Stomach (tissue), 8 donors: ENCODE measurements at regions not wholly inside any gene's neighbourhood (a gene's known extent, or its start where the extent isn't known, plus 50 kb on each side); places are given as distances from the start of the nearest gene placed in this dataset.
A peak's percentile ranks its signal among the peaks of the same experiment; 100 is the strongest.
"Not testable (repeated sequence)": the region's sequence is repeated elsewhere in the genome, so short reads cannot be mapped to it uniquely, and the experiment has no call there.

Source experiments
- DNase-seq, 2 donors: peaks; one replicate each; pipeline versions ENCODE4 v3.0.0 to v3.0.0-alpha.2; 2013 to 2019
- H3K27ac ChIP-seq, 5 donors: fragments of 200-600 bp in 4 of 5; sonication (generic) in 4 of 5; one replicate each; pipeline ENCODE4 v1.5.1; 2013 to 2019; ENCODE audit warnings: mild to moderate bottlenecking in 1 of 5, moderate library complexity in 1 of 5
- H3K27me3 ChIP-seq, 3 donors: fragments of 200-600 bp; sonication (generic); one replicate each; pipeline ENCODE4 v1.5.1; 2017 to 2019; ENCODE audit warnings: mixed run types in 1 of 3
- H3K36me3 ChIP-seq, 4 donors: fragments of 200-600 bp; sonication (generic); 1 replicate in 3 of 4; 2 replicates in 1 of 4; pipeline ENCODE4 v1.5.1; 2016 to 2019
- H3K4me1 ChIP-seq, 4 donors: fragments of 200-600 bp; sonication (generic); one replicate each; pipeline ENCODE4 v1.5.1; 2016 to 2019
- H3K4me3 ChIP-seq, 4 donors: fragments of 200-600 bp; sonication (generic) in 3 of 4; one replicate each; pipeline ENCODE4 v1.5.1; 2016 to 2019; ENCODE audit warnings: mild to moderate bottlenecking in 1 of 4
- H3K9me3 ChIP-seq, 4 donors: fragments of 200-600 bp; sonication (generic); one replicate each; pipeline ENCODE4 v1.5.1; 2016 to 2019
- CTCF ChIP-seq, 7 experiments: fragments of 450-650 bp in 4 of 7; fragments of 200-600 bp in 3 of 7; sonication (generic) in 3 of 7; IDR thresholded peaks; one replicate each; pipeline ENCODE4 v1.5.1; 2016 to 2019; ENCODE audit warnings: antibody characterized with exemption in 7 of 7, control low read depth in 2 of 7, mild to moderate bottlenecking in 1 of 7
- EP300 ChIP-seq: sonication (generic); formaldehyde crosslinking; IDR thresholded peaks from one replicate; pipeline ENCODE4 v1.6.1; 2017; ENCODE audit warnings: antibody characterized with exemption
- POLR2A ChIP-seq, 4 donors: fragments of 450-650 bp; IDR thresholded peaks; one replicate each; pipeline ENCODE4 v1.6.1; 2016; ENCODE audit warnings: antibody characterized with exemption in 4 of 4, control low read depth in 2 of 4, mild to moderate bottlenecking in 1 of 4, moderate library complexity in 1 of 4
- POLR2AphosphoS5 ChIP-seq, 3 donors: sonication (generic); formaldehyde crosslinking; IDR thresholded peaks; one replicate each; pipeline ENCODE4 v1.6.1; 2016; ENCODE audit warnings: antibody characterized with exemption in 3 of 3
- WGBS, 5 donors: extraction: QIAGEN DNeasy Blood & Tissue Kit in 3 of 5; methylation state at CpG; one replicate each; pipeline versions ENCODE4 v1.1.5 to v1.1.7; 2013 to 2018; 5-methylcytosine and 5-hydroxymethylcytosine counted together
- intact Hi-C: fragments of 100-400 bp; cut with DNase I; formaldehyde crosslinking; loops from one replicate; pipeline ENCODE4 v1.15.1; 2023; ENCODE audit warnings: low total_unique reads
- donor health status: healthy with polysubstance abuse.
- donor health status: Bipolar disorder and iron deficiency.
- donor health status: healthy.

- WGBS, 5 donors, result 36 to 51% (median 46%) methylated on average over 3 of the region's 3 CpGs
- intact Hi-C loops, result no loop called here
- no peaks in the 10 kb centered on the region for H3K9me3 ChIP-seq
Measured at GRCh38 chr14:98915625-98916024, 356.4 kb downstream of the BCL11B start.

GRCh38 chr14:98916036-98916435 is 356.0 kb downstream of the BCL11B start:
- TF ChIP-seq CTCF (IDR thresholded peaks at IDR 0.05), result no peak
- no peak for TF ChIP-seq POLR2AphosphoS5 (IDR thresholded peaks at IDR 0.05)
- no peak for TF ChIP-seq POLR2A (IDR thresholded peaks at IDR 0.05)
- TF ChIP-seq EP300, result no peak
- Histone ChIP-seq H3K27me3 (no peaks in the 10 kb centered on the region), H3K36me3 (no peaks in the 10 kb centered on the region), H3K27ac (no peak overlapping the region), H3K9me3 (no peaks in the 10 kb centered on the region), H3K4me3 (no peak overlapping the region), H3K4me1 (peaks cover 0 to 8% (median 0%) of the 10 kb centered on the region in 4 donors)
- WGBS, 5 donors, result 66 to 84% (median 79%) methylated on average over 4 of the region's 4 CpGs
- no peak for DNase-seq
- intact Hi-C loops, result no loop called here

More at GRCh38 chr14:98915625-98916024, 356.4 kb downstream of the BCL11B start:
- Histone ChIP-seq H3K4me3 (no peak overlapping the region), H3K4me1 (peaks cover 0 to 8% (median 0%) of the 10 kb centered on the region in 4 donors), H3K36me3 (no peaks in the 10 kb centered on the region), H3K27ac (no peak overlapping the region), H3K27me3 (no peaks in the 10 kb centered on the region)
- DNase-seq, result peak in 1 of 2 donors; percentile 18
- TF ChIP-seq CTCF (IDR thresholded peaks at IDR 0.05), result no peak
- TF ChIP-seq EP300, result no peak
- TF ChIP-seq POLR2A (IDR thresholded peaks at IDR 0.05), result no peak
- TF ChIP-seq POLR2AphosphoS5 (IDR thresholded peaks at IDR 0.05), result no peak

- no peak for TF ChIP-seq EP300
- TF ChIP-seq CTCF (IDR thresholded peaks at IDR 0.05), result no peak
- TF ChIP-seq POLR2AphosphoS5 (IDR thresholded peaks at IDR 0.05), result no peak
- no peak for TF ChIP-seq POLR2A (IDR thresholded peaks at IDR 0.05)
- intact Hi-C loops, result no loop called here
- peaks cover 0 to 8% (median 0%) of the 10 kb centered on the region in 4 donors for H3K4me1 ChIP-seq
- H3K4me3 ChIP-seq, result no peak overlapping the region
- no peak for DNase-seq
- WGBS, 5 donors, result 63 to 88% (median 70%) methylated on average over 1 of the region's 1 CpG
- H3K27me3 ChIP-seq, result no peaks in the 10 kb centered on the region
- H3K36me3 ChIP-seq, result no peaks in the 10 kb centered on the region
- H3K27ac ChIP-seq, result no peak overlapping the region
- H3K9me3 ChIP-seq, result no peaks in the 10 kb centered on the region
Measured at GRCh38 chr14:98916476-98916875, 355.5 kb downstream of the BCL11B start.

- Histone ChIP-seq H3K4me3 (no peak overlapping the region), H3K4me1 (peaks cover 0 to 8% (median 0%) of the 10 kb centered on the region in 4 donors), H3K27ac (no peak overlapping the region), H3K27me3 (no peaks in the 10 kb centered on the region), H3K9me3 (peaks cover 0 to 7% (median 2%) of the 10 kb centered on the region in 4 donors), H3K36me3 (no peaks in the 10 kb centered on the region)
- no peak for TF ChIP-seq POLR2AphosphoS5 (IDR thresholded peaks at IDR 0.05)
- no peak for TF ChIP-seq POLR2A (IDR thresholded peaks at IDR 0.05)
- no peak for TF ChIP-seq EP300
- no peak for TF ChIP-seq CTCF (IDR thresholded peaks at IDR 0.05)
- 47 to 67% (median 64%) methylated on average over 1 to 2 of the region's 2 CpGs for WGBS, 5 donors
- DNase-seq, result no peak
- intact Hi-C loops, result no loop called here
Measured at GRCh38 chr14:98919434-98919833, 352.6 kb downstream of the BCL11B start.

- H3K27ac ChIP-seq, H3K27me3 ChIP-seq, H3K4me1 ChIP-seq, H3K4me3 ChIP-seq, H3K9me3 ChIP-seq, H3K36me3 ChIP-seq, DNase-seq, intact Hi-C loops: not testable (repeated sequence)
- 82 to 95% (median 91%) methylated on average over 3 of the region's 3 CpGs for WGBS, 5 donors
Measured at GRCh38 chr14:98921306-98921705, 350.7 kb downstream of the BCL11B start.
